SK-N-SH treated with all-trans-retinoic acid at 6 μM for 48 hours (cell line): ENCODE measurements at regions not wholly inside any gene's neighbourhood (a gene's known extent, or its start where the extent isn't known, plus 50 kb on each side); places are given as distances from the start of the nearest gene placed in this dataset.
"Not testable (repeated sequence)": the region's sequence is repeated elsewhere in the genome, so short reads cannot be mapped to it uniquely, and the experiment has no call there.

Experiments used
- ATAC-seq: fragments of 200-7000 bp; cut with Tn5 transposase; 3 replicates; pipeline ENCODE4 v1.9.1; 2020; ENCODE audit warnings: mild to moderate bottlenecking, moderate library complexity
- TF ChIP-seq, protein P1 (sequence below): fragments of 250-450 bp; sonication (Bioruptor Pico); IDR thresholded peaks from 2 replicates; pipeline ENCODE4 v1.5.1; 2021; ENCODE audit warnings: mild to moderate bottlenecking, moderate library complexity

DNA sequence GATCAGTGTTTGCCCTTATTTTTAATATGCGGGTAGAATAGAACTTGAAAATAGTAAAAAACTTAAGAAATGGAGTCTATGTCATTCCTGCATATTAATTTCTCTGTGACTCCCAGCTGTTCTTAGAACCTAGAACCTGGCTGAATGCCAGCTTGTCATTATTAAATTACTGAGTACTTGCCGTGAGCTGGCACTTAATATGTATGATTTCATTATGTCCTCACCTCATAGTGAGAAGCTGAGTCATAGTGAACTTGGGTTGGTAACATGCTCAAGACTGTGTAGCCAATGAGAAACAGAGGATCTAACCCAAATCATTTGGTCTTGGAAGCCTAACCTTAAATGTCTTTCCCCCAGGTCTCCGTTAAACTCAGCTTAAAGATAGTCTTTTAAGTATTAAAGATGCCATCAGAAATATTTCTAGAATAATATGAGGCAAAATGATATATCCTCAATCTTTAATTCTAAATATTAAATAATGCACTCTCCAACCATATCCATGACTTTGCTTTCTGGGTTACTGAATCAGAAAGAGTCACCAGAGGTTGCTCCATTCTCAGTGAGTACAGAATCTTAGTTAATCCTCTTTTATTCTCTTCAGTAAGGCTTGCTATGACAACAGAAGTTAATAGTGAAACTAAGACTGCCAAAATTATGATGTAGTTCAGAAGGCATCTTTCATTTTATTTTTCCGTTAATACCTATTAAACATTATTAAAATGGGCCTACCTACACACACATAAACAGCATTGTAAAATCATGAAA lies 58.6 kb upstream of the TLL1 start (continued):
- TF ChIP-seq, protein P1, sequence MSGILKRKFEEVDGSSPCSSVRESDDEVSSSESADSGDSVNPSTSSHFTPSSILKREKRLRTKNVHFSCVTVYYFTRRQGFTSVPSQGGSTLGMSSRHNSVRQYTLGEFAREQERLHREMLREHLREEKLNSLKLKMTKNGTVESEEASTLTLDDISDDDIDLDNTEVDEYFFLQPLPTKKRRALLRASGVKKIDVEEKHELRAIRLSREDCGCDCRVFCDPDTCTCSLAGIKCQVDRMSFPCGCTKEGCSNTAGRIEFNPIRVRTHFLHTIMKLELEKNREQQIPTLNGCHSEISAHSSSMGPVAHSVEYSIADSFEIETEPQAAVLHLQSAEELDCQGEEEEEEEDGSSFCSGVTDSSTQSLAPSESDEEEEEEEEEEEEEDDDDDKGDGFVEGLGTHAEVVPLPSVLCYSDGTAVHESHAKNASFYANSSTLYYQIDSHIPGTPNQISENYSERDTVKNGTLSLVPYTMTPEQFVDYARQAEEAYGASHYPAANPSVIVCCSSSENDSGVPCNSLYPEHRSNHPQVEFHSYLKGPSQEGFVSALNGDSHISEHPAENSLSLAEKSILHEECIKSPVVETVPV: no peak
- TF ChIP-seq, all 23 proteins: peak for 0

DNA sequence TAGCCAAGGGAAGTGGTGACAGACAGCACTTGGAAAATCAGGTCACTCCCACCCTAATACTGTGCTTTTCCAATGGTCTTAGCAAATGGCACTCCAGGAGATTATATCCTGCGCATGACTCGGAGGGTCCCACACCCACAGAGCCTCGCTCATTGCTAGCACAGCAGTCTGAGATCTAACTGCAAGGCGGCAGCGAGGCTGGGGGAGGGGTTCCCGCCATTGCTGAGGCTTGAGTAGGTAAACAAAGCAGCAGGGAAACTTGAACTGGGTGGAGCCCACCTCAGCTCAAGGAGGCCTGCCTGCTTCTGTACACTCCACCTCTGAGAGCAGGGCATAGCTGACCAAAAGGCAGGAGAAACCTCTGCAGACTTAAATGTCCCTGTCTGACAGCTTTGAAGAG lies 53.9 kb upstream of the TLL1 start:
- not testable (repeated sequence) for ATAC-seq
